Uterus (tissue), 2 donors: ENCODE measurements at regions not wholly inside any gene's neighbourhood (a gene's known extent, or its start where the extent isn't known, plus 50 kb on each side); places are given as distances from the start of the nearest gene placed in this dataset.

Experiments used
- CTCF ChIP-seq, 4 experiments: fragments of 200-600 bp in 2 of 4; fragments of 450-650 bp in 2 of 4; sonication (generic) in 2 of 4; IDR thresholded peaks; one replicate each; pipeline ENCODE4 v1.5.1; 2016 to 2019; ENCODE audit warnings: antibody characterized with exemption in 4 of 4, mild to moderate bottlenecking in 2 of 4, moderate library complexity in 1 of 4
- POLR2A ChIP-seq, 2 donors: fragments of 450-650 bp; IDR thresholded peaks; one replicate each; pipeline ENCODE4 v1.6.1; 2016; ENCODE audit warnings: antibody characterized with exemption in 2 of 2, mild to moderate bottlenecking in 1 of 2, moderate library complexity in 1 of 2

- TF ChIP-seq CTCF (IDR thresholded peaks at IDR 0.05): no peak
- TF ChIP-seq POLR2A (IDR thresholded peaks at IDR 0.05): no peak
Measured at GRCh38 chr12:127048057-127048456, 1218.9 kb upstream of the TMEM132C start.
